Kidney glomerular epithelial cell (primary cell): ENCODE measurements at regions not wholly inside any gene's neighbourhood (a gene's known extent, or its start where the extent isn't known, plus 50 kb on each side); places are given as distances from the start of the nearest gene placed in this dataset.

ENCODE experiments used
- DNase-seq: peaks from one replicate; lab custom pipeline; 2025; lab: John Stamatoyannopoulos, UW

- DNase-seq = no peak
Measured at GRCh38 chr1:218025454-218025853, 259.6 kb upstream of the RRP15 start.

- DNase-seq = no peak
Measured at GRCh38 chr1:218027152-218027551, 257.9 kb upstream of the RRP15 start.

- DNase-seq = no peak
Measured at GRCh38 chr1:218030846-218031245, 254.2 kb upstream of the RRP15 start.

- no peak for DNase-seq
Measured at GRCh38 chr1:218031901-218032300, 253.2 kb upstream of the RRP15 start.

- DNase-seq = no peak
Measured at GRCh38 chr1:218034468-218034867, 250.6 kb upstream of the RRP15 start.

GRCh38 chr1:218048828-218049420 is 236.2 kb upstream of the RRP15 start:
- no peak for DNase-seq

GRCh38 chr1:218049641-218050040 is 235.5 kb upstream of the RRP15 start:
- no peak for DNase-seq

- DNase-seq = no peak
Measured at GRCh38 chr1:218058730-218059129, 226.4 kb upstream of the RRP15 start.

- no peak for DNase-seq
Measured at GRCh38 chr1:218064426-218064825, 220.7 kb upstream of the RRP15 start.

GRCh38 chr1:218066332-218066731 is 218.8 kb upstream of the RRP15 start:
- DNase-seq = no peak

GRCh38 chr1:218068241-218068640 is 216.9 kb upstream of the RRP15 start:
- DNase-seq = no peak

- no peak for DNase-seq
Measured at GRCh38 chr1:218069180-218069579, 215.9 kb upstream of the RRP15 start.

GRCh38 chr1:218073062-218073461 is 212.0 kb upstream of the RRP15 start:
- no peak for DNase-seq

- DNase-seq = no peak
Measured at GRCh38 chr1:218078916-218079315, 206.2 kb upstream of the RRP15 start.

GRCh38 chr1:218079347-218079746 is 205.7 kb upstream of the RRP15 start:
- DNase-seq = no peak

GRCh38 chr1:218079820-218080219 is 205.3 kb upstream of the RRP15 start:
- no peak for DNase-seq

GRCh38 chr1:218080863-218081262 is 204.2 kb upstream of the RRP15 start:
- no peak for DNase-seq

GRCh38 chr1:218081358-218081757 is 203.7 kb upstream of the RRP15 start:
- no peak for DNase-seq

GRCh38 chr1:218090459-218090858 is 194.6 kb upstream of the RRP15 start:
- DNase-seq = no peak

GRCh38 chr1:218101409-218101808 is 183.7 kb upstream of the RRP15 start:
- no peak for DNase-seq

GRCh38 chr1:218108034-218108433 is 177.1 kb upstream of the RRP15 start:
- DNase-seq = no peak

- DNase-seq = no peak
Measured at GRCh38 chr1:218112862-218113261, 172.2 kb upstream of the RRP15 start.

GRCh38 chr1:218123968-218124367 is 161.1 kb upstream of the RRP15 start:
- DNase-seq = no peak

- DNase-seq = no peak
Measured at GRCh38 chr1:218135371-218135770, 149.7 kb upstream of the RRP15 start.

GRCh38 chr1:218139761-218140160 is 145.3 kb upstream of the RRP15 start:
- DNase-seq = no peak
